HL-60 (cell line): ENCODE measurements at regions not wholly inside any gene's neighbourhood (a gene's known extent, or its start where the extent isn't known, plus 50 kb on each side); places are given as distances from the start of the nearest gene placed in this dataset.

Experiments used
- CTCF ChIP-seq: IDR thresholded peaks from one replicate; pipeline ENCODE4 v1.5.1; 2011; ENCODE audit warnings: low read length, control low read depth, inconsistent platforms; ENCODE audit not compliant: insufficient read depth
- REST ChIP-seq: IDR thresholded peaks from 2 replicates; pipeline ENCODE4 v1.6.1; 2012; ENCODE audit warnings: low read depth; ENCODE audit not compliant: insufficient replicate concordance

GRCh38 chr16:8203101-8203500, 387.2 kb downstream of the TMEM114 start:
- TF ChIP-seq CTCF (no peak), REST (no peak)
